GM12801 (cell line): ENCODE measurements at regions not wholly inside any gene's neighbourhood (a gene's known extent, or its start where the extent isn't known, plus 50 kb on each side); places are given as distances from the start of the nearest gene placed in this dataset.

Experiments
- CTCF ChIP-seq: IDR thresholded peaks from one replicate; pipeline ENCODE4 v1.5.1; 2011; ENCODE audit warnings: control low read depth; ENCODE audit not compliant: insufficient read length; ENCODE audit errors: extremely low read depth

- no peak for TF ChIP-seq CTCF
Observed at GRCh38 chr2:234558642-234559041, 61.8 kb upstream of the ARL4C start.

GRCh38 chr2:234556848-234557573 is 60.1 kb upstream of the ARL4C start:
- no peak for TF ChIP-seq CTCF

- no peak for TF ChIP-seq CTCF
Observed at GRCh38 chr2:234555616-234556249, 58.9 kb upstream of the ARL4C start.

- no peak for TF ChIP-seq CTCF
Observed at GRCh38 chr2:234555161-234555560, 58.3 kb upstream of the ARL4C start.

- TF ChIP-seq CTCF = peak; percentile 65
Observed at GRCh38 chr2:234550511-234551107, 53.7 kb upstream of the ARL4C start.

GRCh38 chr2:234550056-234550455 is 53.2 kb upstream of the ARL4C start:
- TF ChIP-seq CTCF = no peak

- no peak for TF ChIP-seq CTCF
Observed at GRCh38 chr2:234548695-234549420, 52.0 kb upstream of the ARL4C start.
